Vagina (tissue), 2 donors: ENCODE measurements at regions not wholly inside any gene's neighbourhood (a gene's known extent, or its start where the extent isn't known, plus 50 kb on each side); places are given as distances from the start of the nearest gene placed in this dataset.

Experiments
- POLR2AphosphoS5 ChIP-seq, 2 donors: sonication (generic); formaldehyde crosslinking; IDR thresholded peaks; one replicate each; pipeline ENCODE4 v1.9.0; 2017; ENCODE audit warnings: antibody characterized with exemption in 2 of 2, mild to moderate bottlenecking in 2 of 2, low read depth in 1 of 2; ENCODE audit not compliant: insufficient read depth in 1 of 2
- TF ChIP-seq, protein P1 (sequence below), 3 experiments: fragments of 450-650 bp in 2 of 3; fragments of 200-600 bp in 1 of 3; sonication (generic) in 1 of 3; IDR thresholded peaks; one replicate each; pipeline ENCODE4 v1.5.1; 2017 to 2019; ENCODE audit warnings: antibody characterized with exemption in 3 of 3, mild to moderate bottlenecking in 2 of 3, moderate library complexity in 2 of 3

DNA sequence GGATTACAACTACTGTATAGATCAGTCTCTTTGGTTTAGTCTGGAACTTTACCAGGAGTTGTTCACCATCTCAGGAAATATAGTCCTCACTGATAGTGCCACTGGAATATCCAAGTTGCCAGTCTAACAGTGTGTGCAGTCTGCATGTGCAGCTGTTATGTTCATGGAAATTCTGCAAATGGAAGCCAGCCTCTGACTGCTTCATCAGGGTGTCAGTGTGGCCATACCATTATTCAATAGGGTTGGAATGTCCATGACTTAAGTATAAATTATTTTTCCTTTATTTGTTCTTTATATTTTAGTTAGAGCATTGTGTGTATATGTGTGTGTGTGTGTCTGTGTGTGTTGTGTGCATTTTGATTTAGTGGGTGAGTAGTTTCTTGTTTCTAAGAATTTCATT, 51.8 kb downstream of the C11orf96 start:
- TF ChIP-seq, protein P1, sequence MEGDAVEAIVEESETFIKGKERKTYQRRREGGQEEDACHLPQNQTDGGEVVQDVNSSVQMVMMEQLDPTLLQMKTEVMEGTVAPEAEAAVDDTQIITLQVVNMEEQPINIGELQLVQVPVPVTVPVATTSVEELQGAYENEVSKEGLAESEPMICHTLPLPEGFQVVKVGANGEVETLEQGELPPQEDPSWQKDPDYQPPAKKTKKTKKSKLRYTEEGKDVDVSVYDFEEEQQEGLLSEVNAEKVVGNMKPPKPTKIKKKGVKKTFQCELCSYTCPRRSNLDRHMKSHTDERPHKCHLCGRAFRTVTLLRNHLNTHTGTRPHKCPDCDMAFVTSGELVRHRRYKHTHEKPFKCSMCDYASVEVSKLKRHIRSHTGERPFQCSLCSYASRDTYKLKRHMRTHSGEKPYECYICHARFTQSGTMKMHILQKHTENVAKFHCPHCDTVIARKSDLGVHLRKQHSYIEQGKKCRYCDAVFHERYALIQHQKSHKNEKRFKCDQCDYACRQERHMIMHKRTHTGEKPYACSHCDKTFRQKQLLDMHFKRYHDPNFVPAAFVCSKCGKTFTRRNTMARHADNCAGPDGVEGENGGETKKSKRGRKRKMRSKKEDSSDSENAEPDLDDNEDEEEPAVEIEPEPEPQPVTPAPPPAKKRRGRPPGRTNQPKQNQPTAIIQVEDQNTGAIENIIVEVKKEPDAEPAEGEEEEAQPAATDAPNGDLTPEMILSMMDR (IDR thresholded peaks at IDR 0.05), result no peak
- TF ChIP-seq POLR2AphosphoS5 (IDR thresholded peaks at IDR 0.05; ENCODE audit: insufficient read depth in 1 of 2, low read depth in 1 of 2), result no peak
